ENCODE measurements at regions not wholly inside any gene's neighbourhood (a gene's known extent, or its start where the extent isn't known, plus 50 kb on each side); places are given as distances from the start of the nearest gene placed in this dataset.

DNA sequence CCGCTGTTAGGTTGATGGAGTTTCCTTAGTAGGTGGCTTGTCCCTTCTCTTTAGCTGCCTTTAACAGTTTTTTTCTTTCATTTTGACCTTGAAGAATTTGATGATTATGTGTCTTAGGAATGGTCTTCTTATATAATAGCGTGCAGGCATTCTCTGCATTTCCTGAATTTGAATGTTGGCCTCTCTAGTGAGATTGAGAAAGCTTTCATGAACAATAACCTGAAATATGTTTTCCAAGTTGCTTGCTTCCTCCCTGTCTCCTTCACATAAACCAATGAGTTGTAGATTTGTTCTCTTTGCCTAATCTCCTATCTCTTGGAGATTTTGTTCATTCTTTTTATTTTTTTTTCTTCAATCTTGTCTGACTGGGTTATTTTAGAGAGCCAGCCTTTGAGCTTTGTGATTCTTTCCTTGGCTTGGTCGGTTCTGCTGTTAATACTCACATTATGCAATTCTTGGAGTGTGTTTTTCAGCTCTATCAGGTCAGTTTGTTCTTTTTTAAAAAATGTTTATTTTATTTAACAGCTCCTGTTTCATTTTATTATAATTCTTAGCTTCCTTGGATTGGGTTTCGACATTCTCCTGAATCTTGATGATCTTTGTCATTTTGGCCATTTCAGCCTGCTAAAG, 627.9 kb downstream of the SI start:
- Histone ChIP-seq H2BK5ac (ENCODE audit: insufficient read length, low read length) (no peak overlapping the region), H4K20me1 (ENCODE audit: control insufficient read depth, insufficient read depth, insufficient read length) (no peaks in the 10 kb centered on the region), H3K18ac (ENCODE audit: insufficient read length, low read depth, low read length) (no peak overlapping the region), H2BK15ac (ENCODE audit: low read depth, low read length) (no peak overlapping the region), H2BK12ac (ENCODE audit: insufficient read length, low read depth, low read length) (no peak overlapping the region), H3K23me2 (ENCODE audit: insufficient read length, low read depth, low read length, poor library complexity, severe bottlenecking) (no peaks in the 10 kb centered on the region), H3K9me3 (ENCODE audit: control insufficient read depth, low read depth, low read length) (no peaks in the 10 kb centered on the region), H3K4me2 (ENCODE audit: insufficient read depth, insufficient read length, low read length) (no peak overlapping the region), H3K56ac (ENCODE audit: insufficient read length, low read depth, low read length) (no peak overlapping the region), H3K23ac (ENCODE audit: insufficient read length, low read depth, low read length) (no peak overlapping the region), H3K79me1 (ENCODE audit: insufficient read depth, low read depth, low read length, poor library complexity, severe bottlenecking) (no peaks in the 10 kb centered on the region), H3K9ac (ENCODE audit: extremely low read depth, insufficient read length, low read length) (no peak overlapping the region), H4K5ac (ENCODE audit: insufficient read length, low read depth, low read length) (no peak overlapping the region), H3K27ac (ENCODE audit: insufficient read length, low read depth, low read length) (no peak overlapping the region), H2BK20ac (ENCODE audit: low read depth, low read length, poor library complexity, severe bottlenecking) (no peak overlapping the region), H3K14ac (ENCODE audit: insufficient read depth, low read length) (no peak overlapping the region), H3K27me3 (ENCODE audit: insufficient read depth, low read length) (no peaks in the 10 kb centered on the region), H4K8ac (replicated peaks; ENCODE audit: insufficient read length, low read depth, low read length) (no peak overlapping the region), H2BK120ac (ENCODE audit: low read depth, low read length, poor library complexity, severe bottlenecking) (no peak overlapping the region), H3K79me2 (ENCODE audit: insufficient read depth, low read length) (no peaks in the 10 kb centered on the region), H2AFZ (ENCODE audit: low read length) (no peak overlapping the region), H3K4me1 (ENCODE audit: insufficient read depth, low read length) (no peaks in the 10 kb centered on the region), H3T11ph (ENCODE audit: low read length) (no peak overlapping the region), H3K4ac (ENCODE audit: low read depth, low read length) (no peak overlapping the region), H2AK5ac (ENCODE audit: insufficient read length, low read length) (no peak overlapping the region), H4K91ac (ENCODE audit: insufficient read length, low read depth, low read length) (no peak overlapping the region)
- TF ChIP-seq, protein P1, sequence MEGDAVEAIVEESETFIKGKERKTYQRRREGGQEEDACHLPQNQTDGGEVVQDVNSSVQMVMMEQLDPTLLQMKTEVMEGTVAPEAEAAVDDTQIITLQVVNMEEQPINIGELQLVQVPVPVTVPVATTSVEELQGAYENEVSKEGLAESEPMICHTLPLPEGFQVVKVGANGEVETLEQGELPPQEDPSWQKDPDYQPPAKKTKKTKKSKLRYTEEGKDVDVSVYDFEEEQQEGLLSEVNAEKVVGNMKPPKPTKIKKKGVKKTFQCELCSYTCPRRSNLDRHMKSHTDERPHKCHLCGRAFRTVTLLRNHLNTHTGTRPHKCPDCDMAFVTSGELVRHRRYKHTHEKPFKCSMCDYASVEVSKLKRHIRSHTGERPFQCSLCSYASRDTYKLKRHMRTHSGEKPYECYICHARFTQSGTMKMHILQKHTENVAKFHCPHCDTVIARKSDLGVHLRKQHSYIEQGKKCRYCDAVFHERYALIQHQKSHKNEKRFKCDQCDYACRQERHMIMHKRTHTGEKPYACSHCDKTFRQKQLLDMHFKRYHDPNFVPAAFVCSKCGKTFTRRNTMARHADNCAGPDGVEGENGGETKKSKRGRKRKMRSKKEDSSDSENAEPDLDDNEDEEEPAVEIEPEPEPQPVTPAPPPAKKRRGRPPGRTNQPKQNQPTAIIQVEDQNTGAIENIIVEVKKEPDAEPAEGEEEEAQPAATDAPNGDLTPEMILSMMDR (conservative IDR thresholded peaks at IDR 0.05), result no peak
- no peak overlapping the region for H3K4me3 Mint-ChIP-seq
- peaks cover 5 to 19% of the 10 kb centered on the region in 2 experiments; a peak in 4 of 5 replicates for H3K9me3 Mint-ChIP-seq
- peaks cover 0 to 7% (median 0%) of the 10 kb centered on the region in 3 experiments; a peak in 4 of 7 replicates for H3K36me3 Mint-ChIP-seq (ENCODE audit: insufficient read depth in 1 of 3, low read depth in 3 of 3)
- H3K27ac Mint-ChIP-seq, result no peak overlapping the region
- no peak for DNase-seq
- no peaks in the 10 kb centered on the region for H3K27me3 Mint-ChIP-seq (ENCODE audit: low read depth)
- no CpG with 5 or more reads among the region's 4 CpGs for WGBS (ENCODE audit: extremely low coverage, insufficient read length, low lambda C conversion rate)
- H3K4me1 Mint-ChIP-seq, result peaks cover 8% of the 10 kb centered on the region in 2 experiments
